ENCODE measurements at regions not wholly inside any gene's neighbourhood (a gene's known extent, or its start where the extent isn't known, plus 50 kb on each side); places are given as distances from the start of the nearest gene placed in this dataset.

DNA sequence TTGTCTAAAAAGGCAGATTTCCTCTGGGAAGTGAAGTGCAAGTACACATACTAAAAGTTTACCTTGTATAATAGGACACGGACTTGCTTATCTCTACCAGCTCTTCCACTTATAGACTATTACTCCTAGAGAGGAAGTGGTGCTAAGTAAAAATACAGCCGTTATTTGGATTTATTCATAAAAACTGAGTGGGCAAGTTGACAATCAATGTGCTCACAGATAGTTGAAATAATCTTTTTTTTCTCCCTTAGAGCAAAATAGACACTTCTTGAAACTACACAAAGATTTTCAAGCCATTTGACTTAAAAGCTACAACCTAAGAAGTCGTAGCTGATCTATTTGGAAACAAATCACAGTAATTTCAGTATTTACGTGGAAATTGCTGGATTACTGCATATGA is 2584.7 kb upstream of the PCDH20 start:
- no peak for DNase-seq

DNA sequence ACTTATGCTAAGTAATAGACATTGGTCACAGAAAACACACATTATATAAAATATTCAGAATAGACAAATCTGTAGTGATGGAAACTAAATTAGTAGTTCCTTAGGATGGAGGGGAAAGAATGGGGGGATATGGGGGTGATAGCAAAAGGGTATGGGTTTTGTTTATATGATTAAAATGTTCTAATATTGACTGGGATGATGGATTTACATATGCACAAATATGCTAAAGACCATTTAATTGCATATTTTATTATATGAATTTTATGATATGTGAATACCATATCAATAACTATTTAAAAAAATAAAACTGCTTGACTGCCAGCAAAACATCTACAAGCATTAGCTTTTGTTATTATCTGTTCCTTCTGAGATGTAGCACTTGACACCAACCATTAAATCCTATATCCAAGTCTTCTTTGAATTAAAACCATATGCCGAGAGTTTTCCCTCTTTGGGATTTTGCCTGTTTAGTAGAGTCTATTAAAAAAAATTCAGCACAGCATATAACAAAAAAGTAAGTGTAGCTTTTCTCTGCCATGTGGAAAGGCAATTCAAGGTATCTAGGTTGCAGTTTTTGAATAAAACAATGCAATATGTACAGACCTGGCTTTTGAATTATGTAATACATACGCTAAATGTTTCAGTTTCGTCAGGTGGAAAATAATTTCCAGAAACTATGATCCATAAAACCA is 2584.1 kb upstream of the PCDH20 start:
- no peak for DNase-seq

GRCh38 chr13:63983366-63983765 is 2567.7 kb upstream of the PCDH20 start:
- DNase-seq = no peak

- no peak for DNase-seq
Observed at GRCh38 chr13:63979951-63980350, 2564.3 kb upstream of the PCDH20 start.

GRCh38 chr13:63972328-63972727 is 2556.7 kb upstream of the PCDH20 start:
- DNase-seq = no peak

- no peak for DNase-seq
Observed at GRCh38 chr13:63954683-63955082, 2539.0 kb upstream of the PCDH20 start.

DNA sequence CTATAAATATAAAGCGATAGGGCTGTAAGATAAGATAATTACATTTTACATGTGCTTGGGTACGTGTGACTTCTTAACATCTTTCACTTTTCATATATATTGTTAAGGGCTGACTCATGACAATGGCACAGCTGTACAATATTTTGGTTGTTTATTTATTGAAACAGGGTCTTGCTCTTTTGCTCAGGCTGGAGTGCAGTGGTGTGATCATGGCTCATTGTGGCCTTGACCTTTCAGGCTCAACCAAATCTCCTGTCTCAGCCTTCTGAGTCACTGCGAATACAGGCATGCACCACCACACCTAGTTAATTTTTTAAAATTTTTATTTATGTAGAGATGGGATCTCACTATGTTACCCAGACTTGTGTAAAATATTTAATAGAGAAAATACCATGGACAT is 2532.4 kb upstream of the PCDH20 start:
- DNase-seq = no peak

DNA sequence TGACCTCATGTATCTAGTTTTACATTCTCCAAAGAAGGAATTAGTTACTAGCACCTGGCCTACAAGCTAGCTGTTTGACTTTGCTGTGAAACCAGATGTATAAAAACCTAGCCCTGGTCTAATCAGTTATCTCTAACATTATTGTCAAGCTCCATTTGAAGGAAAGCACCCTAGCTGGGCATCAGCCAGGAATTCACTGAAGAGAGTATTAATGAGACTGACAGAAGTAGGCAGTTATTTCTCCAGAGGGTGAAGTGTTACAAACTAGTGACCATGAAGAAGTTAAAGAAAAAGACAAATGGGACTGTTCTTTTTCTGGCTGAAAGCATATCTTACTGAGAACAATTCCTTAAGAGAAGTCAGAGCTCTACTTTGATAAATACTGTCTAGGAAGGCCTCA is 2529.3 kb upstream of the PCDH20 start:
- DNase-seq = no peak

DNA sequence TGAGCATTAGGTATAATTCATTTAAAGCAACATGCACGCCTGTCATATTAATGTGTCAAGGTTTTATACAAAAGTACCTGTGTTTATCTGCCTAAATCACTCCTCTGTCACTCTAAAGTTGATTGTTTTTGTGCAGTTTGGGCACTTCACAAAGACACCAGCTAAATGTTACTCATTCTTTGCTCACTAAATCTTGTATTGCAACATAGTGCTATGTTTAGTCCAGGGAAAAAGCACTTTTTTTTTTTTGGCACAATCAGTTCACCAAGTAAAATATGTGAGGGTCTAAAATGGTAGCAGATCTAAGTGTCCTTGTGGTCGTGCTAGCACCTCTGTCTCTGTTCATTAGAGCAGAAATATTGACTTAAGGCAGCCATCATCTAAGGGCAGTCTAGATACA is 2526.7 kb upstream of the PCDH20 start:
- no peak for DNase-seq

GRCh38 chr13:63938851-63939250 is 2523.2 kb upstream of the PCDH20 start:
- no peak for DNase-seq

- no peak for DNase-seq
Observed at GRCh38 chr13:63910511-63910910, 2494.9 kb upstream of the PCDH20 start.

DNA sequence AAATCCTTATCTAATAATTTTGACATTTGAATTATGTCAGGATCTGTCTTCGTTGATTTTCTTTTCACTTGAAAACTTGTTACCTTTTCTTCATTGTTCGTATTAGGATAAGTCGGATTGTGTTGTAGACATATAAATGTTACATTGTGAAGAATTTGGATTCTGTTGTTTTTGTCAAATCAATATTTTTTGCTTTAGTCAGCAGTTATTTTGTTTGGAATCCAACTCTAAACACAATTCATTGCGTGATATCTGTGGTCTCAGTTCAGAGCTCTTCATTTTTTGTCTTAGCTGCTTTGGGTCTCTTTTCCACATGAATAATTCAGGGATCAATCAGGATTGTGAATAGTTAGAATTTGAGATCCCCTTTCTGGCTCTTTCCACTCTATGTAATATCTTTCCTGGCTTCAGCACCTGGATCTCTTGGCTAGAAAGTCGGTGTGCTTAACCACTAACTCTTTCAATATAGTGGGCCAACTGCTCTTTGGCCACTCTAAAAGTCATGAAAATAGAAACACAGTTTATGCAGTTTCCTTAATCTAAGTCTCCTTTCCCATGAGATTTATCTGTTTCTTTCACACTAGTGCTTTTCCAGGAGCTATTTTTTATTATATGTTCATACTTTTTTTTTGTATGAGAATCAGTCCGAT is 2494.2 kb upstream of the PCDH20 start:
- no peak for DNase-seq

GRCh38 chr13:63902141-63902540 is 2486.5 kb upstream of the PCDH20 start:
- DNase-seq = no peak

DNA sequence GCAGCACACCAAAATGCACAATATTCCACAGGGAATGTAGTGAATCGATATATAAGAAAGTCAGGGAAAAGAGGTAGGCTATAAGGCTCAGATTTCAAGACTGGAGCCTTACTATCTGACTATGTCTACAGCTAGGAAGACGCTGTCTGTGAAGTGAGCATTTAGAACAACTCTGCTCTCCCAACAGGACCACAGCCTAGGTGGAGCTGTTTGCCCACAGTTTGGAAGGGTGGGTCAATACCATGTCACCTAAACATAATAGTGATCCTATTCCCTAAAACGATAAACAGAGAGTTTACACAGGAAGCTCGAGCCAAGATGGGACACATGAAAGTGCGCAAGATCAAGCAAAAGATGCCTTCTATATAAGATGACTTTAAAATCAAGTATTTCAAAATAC is 2486.0 kb upstream of the PCDH20 start:
- DNase-seq = no peak

DNA sequence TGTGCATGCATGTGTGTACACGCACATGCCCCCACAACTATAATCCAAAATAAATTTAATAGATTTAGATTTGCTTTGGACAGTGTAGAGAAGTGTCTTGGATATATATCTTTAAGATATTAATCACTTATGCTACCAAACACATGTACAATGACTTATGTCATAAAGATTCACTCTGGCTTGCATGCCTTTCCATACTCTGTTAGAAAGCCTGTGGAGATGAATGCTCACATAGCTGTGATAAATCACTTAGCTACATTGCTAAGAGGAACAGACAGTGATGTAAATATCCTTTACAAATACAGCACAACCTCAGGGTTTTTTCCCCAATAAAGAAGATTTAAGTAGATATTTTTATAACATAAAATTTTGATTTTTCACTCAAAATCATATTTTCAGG is 2484.8 kb upstream of the PCDH20 start:
- DNase-seq = no peak

DNA sequence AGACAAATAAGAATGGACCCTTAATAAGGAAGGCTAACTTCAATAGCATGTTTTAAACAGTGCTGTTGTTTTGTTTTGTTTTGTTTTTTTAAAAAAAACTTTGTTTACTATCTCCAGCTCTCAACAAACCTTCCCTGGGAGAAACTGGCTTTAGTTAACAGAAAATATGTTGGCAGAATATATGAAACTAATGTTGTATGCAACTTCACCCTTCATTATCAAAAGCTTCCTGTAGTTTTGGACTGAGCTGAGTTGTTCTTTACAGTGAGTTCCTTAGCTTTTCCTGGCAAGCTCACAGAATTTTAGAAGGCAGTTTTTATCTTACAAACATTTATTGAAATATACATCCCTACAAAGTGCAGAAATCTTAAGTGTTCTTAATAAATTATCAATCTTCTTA is 2480.7 kb upstream of the PCDH20 start:
- no peak for DNase-seq

DNA sequence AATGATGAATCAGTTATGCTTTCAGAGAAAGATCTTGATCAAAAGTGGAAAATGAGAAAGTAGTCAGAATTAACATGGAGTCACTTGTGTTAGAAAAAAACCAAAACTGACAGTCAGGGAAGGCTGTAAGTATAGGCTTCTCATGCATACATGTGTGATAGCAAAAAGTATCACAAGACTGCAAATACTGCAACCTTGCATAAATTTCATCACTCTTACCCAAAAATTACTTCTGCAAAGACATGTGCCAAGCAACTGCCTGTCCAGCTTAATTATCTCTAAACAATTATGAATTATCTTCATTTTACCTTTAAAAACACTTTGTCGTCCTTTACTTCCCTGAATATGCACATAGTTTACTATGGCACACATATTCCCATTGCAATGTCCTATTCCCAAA is 2466.4 kb upstream of the PCDH20 start:
- DNase-seq = no peak

DNA sequence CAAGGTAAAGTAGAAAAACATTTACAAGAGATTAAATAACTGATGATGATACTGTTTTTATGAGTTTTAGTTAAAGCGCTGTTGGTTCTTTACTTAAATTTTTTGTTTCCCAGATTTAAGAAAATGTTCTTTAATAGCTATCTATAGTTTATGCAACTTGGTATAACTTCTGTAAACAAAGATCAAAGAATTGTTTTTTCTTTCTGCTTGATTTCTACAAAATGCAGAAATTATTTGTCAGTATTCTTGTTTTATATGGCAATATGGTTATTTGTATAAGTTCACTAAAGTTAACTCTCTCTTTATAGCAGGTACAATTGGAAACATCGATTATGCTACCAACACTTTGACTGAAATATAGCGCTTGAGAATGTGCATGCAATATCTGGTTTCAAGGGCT is 2465.1 kb upstream of the PCDH20 start:
- DNase-seq = no peak

DNA sequence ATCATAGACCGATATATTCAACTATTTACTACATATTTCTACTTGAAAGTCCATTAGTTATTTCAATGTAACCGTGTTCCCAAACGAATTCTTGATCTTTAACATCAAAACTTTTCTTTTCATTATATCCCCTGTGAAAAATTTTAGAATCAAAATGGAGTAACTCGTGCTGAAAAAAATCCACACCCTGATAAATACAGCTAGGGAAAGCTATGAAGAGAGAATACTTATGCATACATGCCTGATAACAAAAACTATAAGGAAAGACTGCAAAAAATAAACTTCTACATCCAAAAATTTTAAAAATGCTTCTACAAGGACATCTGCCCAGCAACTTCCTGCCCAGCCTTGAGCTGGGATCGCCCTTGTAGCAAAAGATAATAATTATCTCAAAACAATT is 2458.3 kb upstream of the PCDH20 start:
- no peak for DNase-seq

GRCh38 chr13:63864171-63864902 is 2448.7 kb upstream of the PCDH20 start:
- no peak for DNase-seq

GRCh38 chr13:63855457-63856118 is 2439.9 kb upstream of the PCDH20 start:
- DNase-seq = no peak

DNA sequence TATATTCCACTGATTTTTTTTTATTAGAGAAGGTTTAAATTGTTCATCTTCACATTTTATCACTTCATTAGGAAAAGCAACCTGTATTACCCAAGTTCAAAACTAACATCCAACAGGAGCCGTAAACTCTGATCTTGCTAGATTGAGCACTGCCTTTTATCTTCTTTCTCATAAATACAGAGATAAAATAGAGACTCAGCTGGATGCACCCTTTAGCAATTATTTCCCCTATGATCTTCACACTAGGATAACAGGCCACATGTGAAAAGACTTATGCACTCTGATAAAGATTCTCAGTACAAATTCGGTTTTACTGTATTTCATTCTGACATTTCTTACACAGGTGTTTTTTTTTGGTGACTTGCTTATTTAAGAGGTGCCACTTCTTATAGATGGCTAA is 2438.2 kb upstream of the PCDH20 start:
- no peak for DNase-seq

GRCh38 chr13:63851526-63851925 is 2435.9 kb upstream of the PCDH20 start:
- no peak for DNase-seq
